HG03060 (cell line): ENCODE measurements at regions not wholly inside any gene's neighbourhood (a gene's known extent, or its start where the extent isn't known, plus 50 kb on each side); places are given as distances from the start of the nearest gene placed in this dataset.

Experiments
- ATAC-seq: cut with Tn5 transposase; IDR thresholded peaks from one replicate; pipeline ENCODE4 v1.9.1; 2021; ENCODE audit warnings: low read depth, moderate number of reproducible peaks; ENCODE audit not compliant: unreplicated experiment

GRCh38 chr5:35369965-35370790, 139.9 kb upstream of the PRLR start:
- ATAC-seq: no peak

GRCh38 chr5:35367526-35367925, 137.2 kb upstream of the PRLR start:
- ATAC-seq: no peak

- no peak for ATAC-seq
Measured at GRCh38 chr5:35365758-35366157, 135.5 kb upstream of the PRLR start.

GRCh38 chr5:35364350-35364749, 134.1 kb upstream of the PRLR start:
- ATAC-seq: no peak

GRCh38 chr5:35363387-35363965, 133.2 kb upstream of the PRLR start:
- ATAC-seq: no peak

GRCh38 chr5:35362772-35363171, 132.5 kb upstream of the PRLR start:
- no peak for ATAC-seq

- ATAC-seq: no peak
Measured at GRCh38 chr5:35360671-35361070, 130.4 kb upstream of the PRLR start.

- ATAC-seq: no peak
Measured at GRCh38 chr5:35359859-35360258, 129.6 kb upstream of the PRLR start.

- ATAC-seq: no peak
Measured at GRCh38 chr5:35357973-35358372, 127.7 kb upstream of the PRLR start.

- no peak for ATAC-seq
Measured at GRCh38 chr5:35356725-35357124, 126.4 kb upstream of the PRLR start.

GRCh38 chr5:35354751-35355150, 124.5 kb upstream of the PRLR start:
- no peak for ATAC-seq

- ATAC-seq: no peak
Measured at GRCh38 chr5:35345222-35345621, 114.9 kb upstream of the PRLR start.

GRCh38 chr5:35342664-35343063, 112.4 kb upstream of the PRLR start:
- ATAC-seq: no peak

GRCh38 chr5:35341189-35341588, 110.9 kb upstream of the PRLR start:
- ATAC-seq: no peak

GRCh38 chr5:35339616-35340100, 109.4 kb upstream of the PRLR start:
- no peak for ATAC-seq

GRCh38 chr5:35339006-35339405, 108.7 kb upstream of the PRLR start:
- ATAC-seq: no peak

- no peak for ATAC-seq
Measured at GRCh38 chr5:35338157-35338453, 107.8 kb upstream of the PRLR start.

- no peak for ATAC-seq
Measured at GRCh38 chr5:35337340-35338156, 107.3 kb upstream of the PRLR start.

GRCh38 chr5:35336230-35336629, 105.9 kb upstream of the PRLR start:
- ATAC-seq: no peak

- ATAC-seq: no peak
Measured at GRCh38 chr5:35335752-35336151, 105.5 kb upstream of the PRLR start.

- no peak for ATAC-seq
Measured at GRCh38 chr5:35333366-35333765, 103.1 kb upstream of the PRLR start.
